Omental fat pad (tissue), 3 donors: ENCODE measurements at regions not wholly inside any gene's neighbourhood (a gene's known extent, or its start where the extent isn't known, plus 50 kb on each side); places are given as distances from the start of the nearest gene placed in this dataset.
"Not testable (repeated sequence)": the region's sequence is repeated elsewhere in the genome, so short reads cannot be mapped to it uniquely, and the experiment has no call there.

ENCODE experiments used
- ATAC-seq: fragments of 150-250 bp; one replicate; pipeline ENCODE4 v1.9.1; 2016; ENCODE audit warnings: mild to moderate bottlenecking, moderate library complexity; ENCODE audit not compliant: low FRiP score
- DNase-seq: peaks from one replicate; pipeline ENCODE4 v3.0.0-alpha.2; 2019; ENCODE audit warnings: low spot score
- TF ChIP-seq, protein P1 (sequence below), 3 donors: fragments of 450-650 bp; IDR thresholded peaks; one replicate each; pipeline ENCODE4 v1.5.1; 2016 to 2017; ENCODE audit warnings: antibody characterized with exemption in 3 of 3, mild to moderate bottlenecking in 3 of 3, moderate library complexity in 2 of 3

DNA sequence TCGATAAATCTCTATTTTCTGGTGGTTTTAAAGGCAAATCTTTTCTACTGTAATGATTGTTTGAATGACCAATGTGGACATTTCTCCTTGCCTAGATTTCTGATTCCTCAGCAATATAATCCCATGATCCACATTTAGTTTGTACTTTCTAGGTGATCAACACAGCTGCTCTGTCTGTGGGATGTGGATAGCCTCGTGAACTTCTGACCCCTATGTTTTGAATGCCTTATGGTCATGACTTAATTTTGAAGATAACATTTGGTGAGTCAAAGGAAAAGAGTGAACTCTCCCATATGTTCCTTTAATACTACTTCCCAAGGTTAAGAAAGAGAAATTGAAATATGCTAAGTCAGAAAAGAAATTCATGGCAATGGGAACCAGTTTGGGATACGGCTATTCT, 147.5 kb downstream of the CAVIN4 start:
- ATAC-seq (no peak), DNase-seq (no peak)
- TF ChIP-seq, protein P1, sequence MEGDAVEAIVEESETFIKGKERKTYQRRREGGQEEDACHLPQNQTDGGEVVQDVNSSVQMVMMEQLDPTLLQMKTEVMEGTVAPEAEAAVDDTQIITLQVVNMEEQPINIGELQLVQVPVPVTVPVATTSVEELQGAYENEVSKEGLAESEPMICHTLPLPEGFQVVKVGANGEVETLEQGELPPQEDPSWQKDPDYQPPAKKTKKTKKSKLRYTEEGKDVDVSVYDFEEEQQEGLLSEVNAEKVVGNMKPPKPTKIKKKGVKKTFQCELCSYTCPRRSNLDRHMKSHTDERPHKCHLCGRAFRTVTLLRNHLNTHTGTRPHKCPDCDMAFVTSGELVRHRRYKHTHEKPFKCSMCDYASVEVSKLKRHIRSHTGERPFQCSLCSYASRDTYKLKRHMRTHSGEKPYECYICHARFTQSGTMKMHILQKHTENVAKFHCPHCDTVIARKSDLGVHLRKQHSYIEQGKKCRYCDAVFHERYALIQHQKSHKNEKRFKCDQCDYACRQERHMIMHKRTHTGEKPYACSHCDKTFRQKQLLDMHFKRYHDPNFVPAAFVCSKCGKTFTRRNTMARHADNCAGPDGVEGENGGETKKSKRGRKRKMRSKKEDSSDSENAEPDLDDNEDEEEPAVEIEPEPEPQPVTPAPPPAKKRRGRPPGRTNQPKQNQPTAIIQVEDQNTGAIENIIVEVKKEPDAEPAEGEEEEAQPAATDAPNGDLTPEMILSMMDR (IDR thresholded peaks at IDR 0.05), result no peak

DNA sequence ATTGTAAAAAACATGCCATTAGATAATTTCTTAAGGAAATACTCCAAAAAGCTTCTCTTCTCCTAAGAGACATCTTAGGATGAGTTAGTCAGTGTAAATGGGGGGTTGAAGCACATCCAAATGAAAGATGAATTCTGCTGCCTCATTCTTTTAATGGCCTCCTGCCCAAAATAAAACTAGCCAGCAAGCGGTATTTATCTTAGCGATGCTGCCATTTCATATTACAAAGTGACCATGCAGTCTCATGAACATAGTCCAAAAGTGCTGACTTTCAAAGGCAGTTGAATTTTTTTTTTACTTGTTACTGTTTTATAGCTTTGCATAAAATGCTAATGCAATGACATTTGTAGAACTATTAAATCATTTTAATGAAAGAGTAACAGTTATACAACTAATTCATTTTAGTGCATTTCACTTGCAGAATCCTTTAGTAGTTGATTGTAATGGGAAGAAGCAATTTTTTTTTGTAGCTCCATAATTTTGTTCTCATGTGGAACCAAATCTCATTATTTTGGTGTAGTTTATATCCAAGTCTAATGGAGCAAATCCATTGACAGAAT, 151.5 kb downstream of the CAVIN4 start:
- TF ChIP-seq, protein P1 (IDR thresholded peaks at IDR 0.05), result no peak
- ATAC-seq, result no peak

GRCh38 chr9:100730086-100730485, 152.2 kb downstream of the CAVIN4 start:
- ATAC-seq, result no peak
- DNase-seq, result no peak
- TF ChIP-seq, protein P1 (IDR thresholded peaks at IDR 0.05), result no peak

More for the DNA sequence above, 151.5 kb downstream of the CAVIN4 start:
- DNase-seq, result no peak

GRCh38 chr9:100731038-100731556, 153.2 kb downstream of the CAVIN4 start:
- DNase-seq (no peak), ATAC-seq (no peak)
- TF ChIP-seq, protein P1 (IDR thresholded peaks at IDR 0.05), result no peak

GRCh38 chr9:100731557-100731956, 153.7 kb downstream of the CAVIN4 start:
- ATAC-seq (no peak), DNase-seq (no peak)
- TF ChIP-seq, protein P1 (IDR thresholded peaks at IDR 0.05), result no peak

GRCh38 chr9:100739208-100739607, 161.3 kb downstream of the CAVIN4 start:
- DNase-seq, result no peak
- TF ChIP-seq, protein P1 (IDR thresholded peaks at IDR 0.05), result no peak
- ATAC-seq, result no peak

DNA sequence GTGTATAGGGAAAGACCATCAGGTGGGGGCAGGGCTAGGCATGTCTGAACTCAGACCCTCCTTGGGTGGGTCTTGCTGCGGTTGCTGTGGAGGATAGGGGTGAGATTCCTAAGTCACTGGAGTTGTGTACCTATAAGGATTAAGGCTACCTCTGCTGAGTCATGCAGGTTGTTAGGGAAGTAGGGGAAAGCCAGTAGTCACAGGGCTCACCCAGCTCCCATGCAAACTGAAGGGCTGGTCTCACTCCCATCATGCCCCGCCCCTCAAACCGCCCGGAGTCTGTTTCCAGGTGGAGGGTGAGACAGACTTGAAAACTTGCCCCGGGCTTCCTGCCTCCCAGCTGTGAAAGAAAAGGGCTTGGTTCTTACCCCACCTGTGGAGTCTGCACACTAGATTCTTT, 161.8 kb downstream of the CAVIN4 start:
- ATAC-seq (no peak), DNase-seq (no peak)
- TF ChIP-seq, protein P1 (IDR thresholded peaks at IDR 0.05), result no peak

DNA sequence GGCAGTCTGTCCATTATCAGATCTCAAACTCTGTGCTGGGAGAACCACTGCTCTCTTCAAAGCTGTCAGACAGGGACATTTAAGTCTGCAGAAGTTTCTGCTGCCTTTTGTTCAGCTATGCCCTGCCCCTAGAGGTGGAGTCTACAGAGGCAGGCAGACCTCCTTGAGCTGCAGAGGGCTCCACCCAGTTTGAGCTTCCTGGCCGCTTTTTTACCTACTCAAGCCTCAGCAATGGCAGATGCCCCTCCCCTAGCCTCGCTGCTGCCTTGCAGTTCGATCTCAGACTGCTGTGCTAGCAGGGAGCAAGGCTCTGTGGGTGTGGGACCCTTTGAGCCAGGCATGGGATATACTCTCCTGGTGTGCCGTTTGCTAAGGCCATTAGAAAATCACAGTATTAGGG, 171.1 kb downstream of the CAVIN4 start:
- DNase-seq, ATAC-seq: not testable (repeated sequence)
